ENCODE measurements at regions not wholly inside any gene's neighbourhood (a gene's known extent, or its start where the extent isn't known, plus 50 kb on each side); places are given as distances from the start of the nearest gene placed in this dataset.
"Not testable (repeated sequence)": the region's sequence is repeated elsewhere in the genome, so short reads cannot be mapped to it uniquely, and the experiment has no call there.

- not testable (repeated sequence) for DNase-seq
Measured at GRCh38 chr20:1742049-1742434, 84.5 kb upstream of the SIRPG start.

- no peak for DNase-seq
Measured at GRCh38 chr20:1741309-1742048, 83.9 kb upstream of the SIRPG start.

GRCh38 chr20:1737134-1737533, 79.6 kb upstream of the SIRPG start:
- no peak for DNase-seq

GRCh38 chr20:1735417-1736089, 78.0 kb upstream of the SIRPG start:
- DNase-seq, result no peak

- peak; percentile 37 to 49 for DNase-seq
Measured at GRCh38 chr20:1734269-1734858, 76.8 kb upstream of the SIRPG start.

- peak; percentile 45 to 53 for DNase-seq
Measured at GRCh38 chr20:1731828-1732375, 74.3 kb upstream of the SIRPG start.

GRCh38 chr20:1730981-1731711, 73.6 kb upstream of the SIRPG start:
- DNase-seq, result peak; percentile 13 to 15

GRCh38 chr20:1727303-1727702, 69.7 kb upstream of the SIRPG start:
- not testable (repeated sequence) for DNase-seq

- DNase-seq, result no peak
Measured at GRCh38 chr20:1724901-1725300, 67.3 kb upstream of the SIRPG start.

GRCh38 chr20:1722513-1723050, 65.0 kb upstream of the SIRPG start:
- no peak for DNase-seq

GRCh38 chr20:1721687-1722512, 64.3 kb upstream of the SIRPG start:
- no peak for DNase-seq

GRCh38 chr20:1720845-1721475, 63.4 kb upstream of the SIRPG start:
- no peak for DNase-seq

- DNase-seq, result no peak
Measured at GRCh38 chr20:1720226-1720625, 62.6 kb upstream of the SIRPG start.

GRCh38 chr20:1718604-1719384, 61.2 kb upstream of the SIRPG start:
- DNase-seq, result no peak

GRCh38 chr20:1712634-1713624, 55.4 kb upstream of the SIRPG start:
- DNase-seq, result no peak

- no peak for DNase-seq
Measured at GRCh38 chr20:1711826-1712601, 54.4 kb upstream of the SIRPG start.

- no peak for DNase-seq
Measured at GRCh38 chr20:1711266-1711665, 53.7 kb upstream of the SIRPG start.

GRCh38 chr20:1710484-1710883, 52.9 kb upstream of the SIRPG start:
- no peak for DNase-seq
